Endothelial cell of umbilical vein (primary cell): ENCODE measurements at regions not wholly inside any gene's neighbourhood (a gene's known extent, or its start where the extent isn't known, plus 50 kb on each side); places are given as distances from the start of the nearest gene placed in this dataset.

Experiments
- BruUV-seq: library from RNA; stranded (reverse); fragments of 400-500 nt; replicated peaks from 2 replicates; lab custom pipeline; 2021; lab: Mats Ljungman, UMichigan
- CTCF ChIA-PET: fragments of 300-600, 350-600 bp; sonication (Branson Sonifier 250); formaldehyde crosslinking; loops from one replicate; lab custom pipeline; 2021; ENCODE audit warnings: antibody characterized with exemption, inconsistent platforms; lab: Charles Lee
- POLR2A ChIA-PET: fragments of 300-600, 350-600 bp; sonication (Branson Sonifier 250); formaldehyde crosslinking; loops from one replicate; lab custom pipeline; 2021; ENCODE audit warnings: antibody characterized with exemption, inconsistent platforms; lab: Charles Lee
- DNase-seq: peaks from one replicate; pipeline ENCODE4 v3.0.0-alpha.2; 2011; ENCODE audit warnings: low read depth, low spot score
- FAIRE-seq: peaks from 2 replicates; lab custom pipeline; 2011; peaks lifted over from hg19 to GRCh38; lab: Jason Lieb, UNC
- H2AFZ ChIP-seq: 2 replicates; pipeline ENCODE4 v1.6.0; 2012; ENCODE audit warnings: low read depth, low read length, control low read depth, inconsistent platforms
- H3K27ac ChIP-seq: 2 replicates; pipeline ENCODE4 v1.5.1; 2011; ENCODE audit warnings: low read depth, mild to moderate bottlenecking, control low read depth, low read length, moderate library complexity; ENCODE audit not compliant: insufficient read depth
- H3K27me3 ChIP-seq, 2 experiments: 2 replicates each; pipeline versions ENCODE4 v1.6.0 to v1.6.1; 2011; ENCODE audit warnings: low read length in 2 of 2, mixed read lengths in 1 of 2; ENCODE audit not compliant: control insufficient read depth in 2 of 2, insufficient read depth in 2 of 2
- H3K36me3 ChIP-seq, 2 experiments: 2 replicates in 1 of 2; 3 replicates in 1 of 2; pipeline ENCODE4 v1.5.1; 2011; ENCODE audit warnings: low read length in 2 of 2, mild to moderate bottlenecking in 1 of 2, moderate library complexity in 1 of 2; ENCODE audit not compliant: control insufficient read depth in 2 of 2, insufficient read depth in 2 of 2; ENCODE audit errors: extremely low read depth in 1 of 2
- H3K4me1 ChIP-seq: 3 replicates; pipeline ENCODE4 v1.5.1; 2011; ENCODE audit warnings: mild to moderate bottlenecking, low read length; ENCODE audit not compliant: control insufficient read depth, insufficient read depth; ENCODE audit errors: extremely low read depth
- H3K4me2 ChIP-seq: 2 replicates; pipeline ENCODE4 v1.6.1; 2011; ENCODE audit warnings: low read length, control low read depth, mixed read lengths; ENCODE audit not compliant: insufficient read depth
- H3K4me3 ChIP-seq, 3 experiments: fragments of 200-600 bp in 1 of 3; sonication (generic), shearing (Covaris generic) in 1 of 3; replicated peaks in 1 of 3; 2 replicates each; pipeline ENCODE4 v1.5.1; 2011 to 2016; ENCODE audit warnings: control low read depth in 3 of 3, low read length in 3 of 3, mild to moderate bottlenecking in 2 of 3, inconsistent platforms in 1 of 3, low read depth in 1 of 3, moderate library complexity in 1 of 3; ENCODE audit not compliant: insufficient read depth in 1 of 3
- H3K79me2 ChIP-seq: 2 replicates; pipeline ENCODE4 v1.6.0; 2012; ENCODE audit warnings: low read length, inconsistent platforms; ENCODE audit not compliant: control insufficient read depth, insufficient read depth
- H3K9ac ChIP-seq: replicated peaks from 2 replicates; pipeline ENCODE3; 2011; ENCODE audit warnings: low read length, control low read depth; ENCODE audit not compliant: insufficient read depth; ENCODE audit errors: extremely low read depth
- H3K9me1 ChIP-seq: replicated peaks from 3 replicates; pipeline ENCODE4 v1.6.0; 2011; ENCODE audit warnings: mild to moderate bottlenecking, low read length; ENCODE audit not compliant: control insufficient read depth, insufficient read depth; ENCODE audit errors: extremely low read depth
- H3K9me3 ChIP-seq: replicated peaks from 2 replicates; pipeline ENCODE4 v1.5.1; 2012; ENCODE audit warnings: low read length, inconsistent platforms; ENCODE audit not compliant: control insufficient read depth, insufficient read depth
- H4K20me1 ChIP-seq: replicated peaks from 2 replicates; pipeline ENCODE3; 2011; ENCODE audit warnings: mild to moderate bottlenecking, low read length; ENCODE audit not compliant: control insufficient read depth, insufficient read depth; ENCODE audit errors: extremely low read depth
- CTCF ChIP-seq, 2 donors: IDR thresholded peaks; 1 replicate in 1 of 2; 2 replicates in 1 of 2; pipeline ENCODE4 v1.5.1; 2011; ENCODE audit warnings: low read length in 2 of 2, mild to moderate bottlenecking in 2 of 2, moderate library complexity in 2 of 2, control low read depth in 1 of 2, inconsistent platforms in 1 of 2, low read depth in 1 of 2; ENCODE audit not compliant: insufficient read depth in 1 of 2; ENCODE audit errors: extremely low read depth in 1 of 2
- EZH2 ChIP-seq: IDR thresholded peaks from 2 replicates; pipeline ENCODE4 v1.6.1; 2012; ENCODE audit warnings: borderline replicate concordance, low read depth, mild to moderate bottlenecking, moderate library complexity, low read length, inconsistent platforms; ENCODE audit not compliant: severe bottlenecking
- FOS ChIP-seq: IDR thresholded peaks from 2 replicates; pipeline ENCODE4 v1.6.1; 2011; ENCODE audit warnings: mild to moderate bottlenecking, low read length, moderate library complexity, borderline replicate concordance; ENCODE audit not compliant: insufficient read depth
- GATA2 ChIP-seq: IDR thresholded peaks from 2 replicates; pipeline ENCODE4 v1.7.0; 2011; ENCODE audit warnings: low read depth, mild to moderate bottlenecking, moderate library complexity, mixed read lengths, low read length; ENCODE audit not compliant: insufficient read length, insufficient read depth
- JUN ChIP-seq: IDR thresholded peaks from 2 replicates; pipeline ENCODE4 v1.6.1; 2011; ENCODE audit warnings: borderline replicate concordance, low read depth; ENCODE audit not compliant: insufficient read length, insufficient read depth
- MYC ChIP-seq: IDR thresholded peaks from one replicate; pipeline ENCODE4 v1.6.1; 2011; ENCODE audit warnings: mild to moderate bottlenecking, low read depth, low read length
- POLR2A ChIP-seq: IDR thresholded peaks from 2 replicates; pipeline ENCODE4 v1.6.1; 2012; ENCODE audit warnings: low read depth, mild to moderate bottlenecking, control low read depth, low read length
- POLR2AphosphoS5 ChIP-seq: IDR thresholded peaks from 2 replicates; pipeline ENCODE4 v1.6.1; 2012; ENCODE audit warnings: low read depth, mild to moderate bottlenecking, control low read depth, low read length, moderate library complexity; ENCODE audit not compliant: insufficient read depth
- dilution Hi-C: fragments of 300-500 bp; cut with MboI; formaldehyde crosslinking; loops from one replicate; pipeline ENCODE4 v1.15.0; 2019; ENCODE audit warnings: low sequenced_read_pairs; ENCODE audit not compliant: extremely low pct_ligation_motif_present
- intact Hi-C: fragments of 100-400 bp; cut with micrococcal nuclease; formaldehyde crosslinking; loops from one replicate; pipeline ENCODE4 v1.10.0; 2022
- TF ChIP-seq, protein P1 (sequence below): IDR thresholded peaks from 2 replicates; pipeline ENCODE4 v1.6.1; 2011; ENCODE audit not compliant: insufficient read depth, insufficient read length

GRCh38 chr21:9760398-9761074 is 760.8 kb upstream of the TPTE start:
- dilution Hi-C loops (no loop called here), intact Hi-C loops (no loop called here)
- no TSS peak for BruUV-seq
- H3K9ac ChIP-seq: no peak overlapping the region
- ChIA-PET POLR2A (no interaction called here), CTCF (no interaction called here)
- peaks cover 33% of the 10 kb centered on the region for H3K9me3 ChIP-seq
- no peaks in the 10 kb centered on the region for H3K4me1 ChIP-seq
- H3K4me3 ChIP-seq: no peak overlapping the region
- FAIRE-seq: no peak
- no peaks in the 10 kb centered on the region for H3K9me1 ChIP-seq
- no peaks in the 10 kb centered on the region for H3K36me3 ChIP-seq
- no peaks in the 10 kb centered on the region for H3K79me2 ChIP-seq
- H2AFZ ChIP-seq: no peak overlapping the region
- no peak overlapping the region for H3K4me2 ChIP-seq
- H4K20me1 ChIP-seq: no peaks in the 10 kb centered on the region
- no peak for DNase-seq
- H3K27ac ChIP-seq: no peak overlapping the region
- TF ChIP-seq FOS (no peak), MYC (no peak), POLR2A (no peak), GATA2 (no peak), EZH2 (no peak), JUN (no peak), CTCF (IDR thresholded peaks at IDR 0.05; ENCODE audit: extremely low read depth in 1 of 2, insufficient read depth in 1 of 2, low read depth in 1 of 2, low read length in 2 of 2) (no peak), POLR2AphosphoS5 (no peak)
- TF ChIP-seq, protein P1, sequence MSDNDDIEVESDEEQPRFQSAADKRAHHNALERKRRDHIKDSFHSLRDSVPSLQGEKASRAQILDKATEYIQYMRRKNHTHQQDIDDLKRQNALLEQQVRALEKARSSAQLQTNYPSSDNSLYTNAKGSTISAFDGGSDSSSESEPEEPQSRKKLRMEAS: no peak
- H3K27me3 ChIP-seq: no peaks in the 10 kb centered on the region
